Activated T-cell treated with anti-CD3 and anti-CD28 coated beads for 24 hours (primary cell): ENCODE measurements at regions not wholly inside any gene's neighbourhood (a gene's known extent, or its start where the extent isn't known, plus 50 kb on each side); places are given as distances from the start of the nearest gene placed in this dataset.

ENCODE experiments used
- DNase-seq: peaks from one replicate; pipeline ENCODE4 v3.0.0-alpha.2; 2020; ENCODE audit warnings: low read depth

- no peak for DNase-seq
These were observed 136.1 kb downstream of the KCTD12 start for GRCh38 chr13:76750126-76750525.

- DNase-seq, result no peak
These were observed 140.7 kb downstream of the KCTD12 start for GRCh38 chr13:76745261-76746200.

GRCh38 chr13:76741624-76742023, 144.6 kb downstream of the KCTD12 start:
- DNase-seq, result no peak

GRCh38 chr13:76741046-76741445, 145.2 kb downstream of the KCTD12 start:
- DNase-seq, result no peak

- DNase-seq, result no peak
These were observed 147.6 kb downstream of the KCTD12 start for GRCh38 chr13:76738616-76739015.

- no peak for DNase-seq
These were observed 148.7 kb downstream of the KCTD12 start for GRCh38 chr13:76737526-76737925.

- no peak for DNase-seq
These were observed 150.6 kb downstream of the KCTD12 start for GRCh38 chr13:76735641-76736040.

GRCh38 chr13:76733671-76734070, 152.5 kb downstream of the KCTD12 start:
- DNase-seq, result no peak

- DNase-seq, result no peak
These were observed 153.8 kb downstream of the KCTD12 start for GRCh38 chr13:76732367-76732766.

- DNase-seq, result no peak
These were observed 156.0 kb downstream of the KCTD12 start for GRCh38 chr13:76730220-76730619.

GRCh38 chr13:76729691-76730090, 156.5 kb downstream of the KCTD12 start:
- DNase-seq, result no peak

GRCh38 chr13:76725896-76726295, 160.3 kb downstream of the KCTD12 start:
- no peak for DNase-seq

GRCh38 chr13:76725211-76725610, 161.0 kb downstream of the KCTD12 start:
- no peak for DNase-seq

GRCh38 chr13:76724421-76724820, 161.8 kb downstream of the KCTD12 start:
- no peak for DNase-seq

- peak; percentile 3 for DNase-seq
These were observed 162.5 kb downstream of the KCTD12 start for GRCh38 chr13:76723551-76724232.

GRCh38 chr13:76722782-76723181, 163.4 kb downstream of the KCTD12 start:
- DNase-seq, result no peak

GRCh38 chr13:76720821-76721220, 165.4 kb downstream of the KCTD12 start:
- DNase-seq, result no peak

- no peak for DNase-seq
These were observed 165.8 kb downstream of the KCTD12 start for GRCh38 chr13:76720416-76720815.

- DNase-seq, result no peak
These were observed 166.2 kb downstream of the KCTD12 start for GRCh38 chr13:76719955-76720354.

- no peak for DNase-seq
These were observed 169.1 kb downstream of the KCTD12 start for GRCh38 chr13:76717092-76717491.

- DNase-seq, result no peak
These were observed 170.6 kb downstream of the KCTD12 start for GRCh38 chr13:76715621-76716020.

- no peak for DNase-seq
These were observed 171.1 kb downstream of the KCTD12 start for GRCh38 chr13:76715075-76715474.

- DNase-seq, result no peak
These were observed 172.9 kb downstream of the KCTD12 start for GRCh38 chr13:76713280-76713679.
